DND-41 (cell line): ENCODE measurements at regions not wholly inside any gene's neighbourhood (a gene's known extent, or its start where the extent isn't known, plus 50 kb on each side); places are given as distances from the start of the nearest gene placed in this dataset.

Experiments
- ATAC-seq: fragments of 200-7000 bp; cut with Tn5 transposase; 3 replicates; pipeline ENCODE4 v1.9.1; 2021; ENCODE audit warnings: low read depth; ENCODE audit not compliant: insufficient read depth
- DNase-seq: peaks from one replicate; pipeline ENCODE4 v3.0.0-alpha.2; 2020
- H2AFZ ChIP-seq: 2 replicates; pipeline ENCODE4 v1.6.0; 2012; ENCODE audit warnings: low read depth, low read length
- H3K27ac ChIP-seq: 2 replicates; pipeline ENCODE4 v1.5.1; 2012; ENCODE audit warnings: low read length, inconsistent platforms
- H3K27me3 ChIP-seq: fragments of 200-600 bp; sonication (generic); 2 replicates; pipeline ENCODE4 v1.6.0; 2012; ENCODE audit warnings: low read length, mild to moderate bottlenecking, inconsistent platforms; ENCODE audit not compliant: insufficient read depth, poor library complexity
- H3K36me3 ChIP-seq: 2 replicates; pipeline ENCODE4 v1.5.1; 2012; ENCODE audit warnings: low read length, inconsistent platforms; ENCODE audit not compliant: insufficient read depth
- H3K4me1 ChIP-seq: 2 replicates; pipeline ENCODE4 v1.5.1; 2012; ENCODE audit warnings: mild to moderate bottlenecking, low read length; ENCODE audit not compliant: insufficient read depth
- H3K4me2 ChIP-seq: 2 replicates; pipeline ENCODE4 v1.6.0; 2012; ENCODE audit warnings: mild to moderate bottlenecking, moderate library complexity, low read length, inconsistent platforms; ENCODE audit not compliant: insufficient read depth
- H3K4me3 ChIP-seq, 2 experiments: fragments of 200-600 bp in 1 of 2; shearing (Covaris generic) in 1 of 2; 2 replicates each; pipeline ENCODE4 v1.5.1; 2012 to 2016; ENCODE audit warnings: inconsistent platforms in 2 of 2, low read length in 2 of 2, mild to moderate bottlenecking in 2 of 2, low read depth in 1 of 2, moderate library complexity in 1 of 2
- H3K79me2 ChIP-seq: 2 replicates; pipeline ENCODE4 v1.6.0; 2012; ENCODE audit warnings: low read length, inconsistent platforms; ENCODE audit not compliant: insufficient read depth
- H3K9ac ChIP-seq: 2 replicates; pipeline ENCODE4 v1.6.0; 2012; ENCODE audit warnings: low read depth, mild to moderate bottlenecking, inconsistent platforms, low read length, moderate library complexity
- H3K9me3 ChIP-seq: 2 replicates; pipeline ENCODE4 v1.5.1; 2012; ENCODE audit warnings: low read length, moderate library complexity, mild to moderate bottlenecking, inconsistent platforms; ENCODE audit not compliant: insufficient read depth, severe bottlenecking
- H4K20me1 ChIP-seq: 2 replicates; pipeline ENCODE4 v1.6.0; 2012; ENCODE audit warnings: low read length; ENCODE audit not compliant: insufficient read depth
- EZH2 ChIP-seq: IDR thresholded peaks from 3 replicates; pipeline ENCODE4 v1.6.1; 2012; ENCODE audit warnings: borderline replicate concordance, low read depth, mild to moderate bottlenecking, moderate library complexity, low read length, inconsistent platforms; ENCODE audit not compliant: severe bottlenecking
- TF ChIP-seq, protein P1 (sequence below): IDR thresholded peaks from 2 replicates; pipeline ENCODE4 v1.5.1; 2012; ENCODE audit warnings: borderline replicate concordance, low read length, moderate library complexity, mild to moderate bottlenecking; ENCODE audit not compliant: poor library complexity, severe bottlenecking; ENCODE audit errors: extremely low read depth

- no peak for TF ChIP-seq EZH2
- TF ChIP-seq, protein P1, sequence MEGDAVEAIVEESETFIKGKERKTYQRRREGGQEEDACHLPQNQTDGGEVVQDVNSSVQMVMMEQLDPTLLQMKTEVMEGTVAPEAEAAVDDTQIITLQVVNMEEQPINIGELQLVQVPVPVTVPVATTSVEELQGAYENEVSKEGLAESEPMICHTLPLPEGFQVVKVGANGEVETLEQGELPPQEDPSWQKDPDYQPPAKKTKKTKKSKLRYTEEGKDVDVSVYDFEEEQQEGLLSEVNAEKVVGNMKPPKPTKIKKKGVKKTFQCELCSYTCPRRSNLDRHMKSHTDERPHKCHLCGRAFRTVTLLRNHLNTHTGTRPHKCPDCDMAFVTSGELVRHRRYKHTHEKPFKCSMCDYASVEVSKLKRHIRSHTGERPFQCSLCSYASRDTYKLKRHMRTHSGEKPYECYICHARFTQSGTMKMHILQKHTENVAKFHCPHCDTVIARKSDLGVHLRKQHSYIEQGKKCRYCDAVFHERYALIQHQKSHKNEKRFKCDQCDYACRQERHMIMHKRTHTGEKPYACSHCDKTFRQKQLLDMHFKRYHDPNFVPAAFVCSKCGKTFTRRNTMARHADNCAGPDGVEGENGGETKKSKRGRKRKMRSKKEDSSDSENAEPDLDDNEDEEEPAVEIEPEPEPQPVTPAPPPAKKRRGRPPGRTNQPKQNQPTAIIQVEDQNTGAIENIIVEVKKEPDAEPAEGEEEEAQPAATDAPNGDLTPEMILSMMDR = no peak
- ATAC-seq (no peak), DNase-seq (no peak)
- Histone ChIP-seq H3K9me3 (no peaks in the 10 kb centered on the region), H3K36me3 (no peaks in the 10 kb centered on the region), H3K4me3 (no peak overlapping the region), H3K9ac (no peak overlapping the region), H3K79me2 (no peaks in the 10 kb centered on the region), H2AFZ (no peak overlapping the region), H3K27ac (no peak overlapping the region), H3K4me1 (no peaks in the 10 kb centered on the region), H3K27me3 (no peaks in the 10 kb centered on the region), H4K20me1 (no peaks in the 10 kb centered on the region), H3K4me2 (no peak overlapping the region)
Measured at GRCh38 chr7:80984619-80985018, 65.8 kb upstream of the SEMA3C start.

DNA sequence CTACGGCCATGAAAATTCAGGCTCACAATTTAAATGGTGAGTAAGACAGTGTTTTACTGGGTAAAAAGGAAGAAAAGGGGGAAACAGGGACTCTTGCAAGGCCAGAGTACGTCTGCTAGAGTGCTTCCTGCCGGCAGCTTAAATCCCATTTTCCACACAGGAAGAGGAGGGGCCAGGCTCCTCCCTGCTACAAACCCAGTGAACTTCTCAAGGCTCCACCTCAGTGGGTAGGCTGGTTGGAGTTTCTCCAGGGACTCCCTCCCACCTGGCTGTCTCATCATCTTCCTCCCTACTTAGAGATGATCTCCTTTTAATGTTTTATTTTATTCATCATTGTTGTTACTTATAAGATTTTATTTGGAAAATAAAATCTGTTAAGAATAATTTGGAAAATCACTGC, 62.6 kb upstream of the SEMA3C start:
- Histone ChIP-seq H3K9me3 (no peaks in the 10 kb centered on the region), H3K36me3 (no peaks in the 10 kb centered on the region), H3K4me2 (no peak overlapping the region), H3K27ac (no peak overlapping the region), H3K79me2 (no peaks in the 10 kb centered on the region), H3K9ac (no peak overlapping the region), H2AFZ (no peak overlapping the region), H4K20me1 (no peaks in the 10 kb centered on the region), H3K27me3 (no peaks in the 10 kb centered on the region), H3K4me3 (no peak overlapping the region), H3K4me1 (no peaks in the 10 kb centered on the region)
- ATAC-seq (no peak), DNase-seq (no peak)
- TF ChIP-seq EZH2 = no peak
- TF ChIP-seq, protein P1 = no peak

DNA sequence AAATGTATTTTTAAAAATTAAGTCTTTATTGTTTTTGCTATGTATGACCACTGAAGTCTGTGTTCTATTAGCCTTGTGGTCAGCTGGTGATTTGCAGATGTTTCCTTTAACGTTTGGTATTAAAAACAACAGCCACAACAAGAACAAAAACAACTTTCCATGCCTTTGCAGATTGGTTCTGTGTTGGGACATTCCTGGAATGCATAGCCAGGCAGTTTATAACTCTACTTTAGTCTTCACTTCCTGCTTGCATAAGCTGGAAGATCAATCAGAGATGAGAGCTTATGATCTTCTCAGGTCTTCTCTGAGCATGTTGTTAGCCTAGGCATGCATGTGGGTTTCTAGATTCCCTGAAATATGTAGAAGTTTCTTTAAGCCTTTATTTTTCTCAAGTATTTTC, 58.9 kb upstream of the SEMA3C start:
- no peaks in the 10 kb centered on the region for H3K9me3 ChIP-seq
- H4K20me1 ChIP-seq = no peaks in the 10 kb centered on the region
- H3K36me3 ChIP-seq = no peaks in the 10 kb centered on the region
- DNase-seq (no peak), ATAC-seq (no peak)
- TF ChIP-seq, protein P1 = no peak
- no peak for TF ChIP-seq EZH2
- no peaks in the 10 kb centered on the region for H3K27me3 ChIP-seq
- no peak overlapping the region for H3K27ac ChIP-seq
- H3K9ac ChIP-seq = no peak overlapping the region
- H3K4me3 ChIP-seq = no peak overlapping the region
- H3K4me1 ChIP-seq = no peaks in the 10 kb centered on the region
- H3K79me2 ChIP-seq = no peaks in the 10 kb centered on the region
- H2AFZ ChIP-seq = no peak overlapping the region
- H3K4me2 ChIP-seq = no peak overlapping the region
